HG03066 (cell line): ENCODE measurements at regions not wholly inside any gene's neighbourhood (a gene's known extent, or its start where the extent isn't known, plus 50 kb on each side); places are given as distances from the start of the nearest gene placed in this dataset.

Experiments used
- ATAC-seq: cut with Tn5 transposase; IDR thresholded peaks from one replicate; pipeline ENCODE4 v1.9.1; 2021; ENCODE audit warnings: low read depth; ENCODE audit not compliant: unreplicated experiment

- no peak for ATAC-seq
Observed at GRCh38 chr2:147792966-147793617, 51.7 kb upstream of the ACVR2A start.

GRCh38 chr2:147790580-147790979 lies 54.2 kb upstream of the ACVR2A start:
- no peak for ATAC-seq

- no peak for ATAC-seq
Observed at GRCh38 chr2:147789720-147790119, 55.1 kb upstream of the ACVR2A start.

GRCh38 chr2:147789287-147789686 lies 55.5 kb upstream of the ACVR2A start:
- ATAC-seq = no peak

DNA sequence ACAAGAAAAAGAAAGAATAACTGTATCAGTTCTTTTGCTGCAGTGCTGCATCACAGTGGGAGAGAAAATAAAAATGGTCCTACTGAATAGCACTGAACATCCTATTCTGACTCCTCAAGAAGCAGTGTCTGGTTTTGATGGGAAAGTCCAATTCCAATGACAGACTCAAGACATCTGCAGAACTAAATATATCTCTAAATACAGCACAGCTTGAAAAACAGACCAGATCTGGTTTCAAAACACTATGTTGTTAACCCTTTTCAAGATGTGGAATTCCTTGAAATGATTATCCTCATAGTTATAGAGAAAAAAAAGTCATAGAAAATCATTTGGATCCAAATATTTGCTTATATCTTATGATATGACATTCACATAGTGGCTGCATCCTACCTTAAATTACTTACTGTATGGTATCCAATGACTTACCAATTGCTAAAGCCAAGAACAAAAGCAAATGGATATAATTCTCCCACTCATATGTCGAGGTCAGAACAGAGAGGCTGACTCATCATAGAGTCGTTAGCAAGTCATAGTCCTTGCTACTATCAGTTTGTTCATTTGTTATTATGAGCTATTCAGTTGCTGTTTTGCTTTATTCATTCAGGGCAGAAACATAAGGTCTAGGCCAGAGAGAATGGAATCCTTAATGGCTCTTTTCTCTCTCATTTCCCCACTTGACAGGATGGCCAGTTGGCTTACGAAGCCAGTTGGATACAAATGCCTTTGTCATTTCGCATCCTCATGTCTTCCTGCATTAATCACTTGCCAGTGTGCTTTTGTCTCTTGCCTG lies 62.5 kb upstream of the ACVR2A start:
- no peak for ATAC-seq

GRCh38 chr2:147779440-147779839 lies 65.4 kb upstream of the ACVR2A start:
- ATAC-seq = no peak

DNA sequence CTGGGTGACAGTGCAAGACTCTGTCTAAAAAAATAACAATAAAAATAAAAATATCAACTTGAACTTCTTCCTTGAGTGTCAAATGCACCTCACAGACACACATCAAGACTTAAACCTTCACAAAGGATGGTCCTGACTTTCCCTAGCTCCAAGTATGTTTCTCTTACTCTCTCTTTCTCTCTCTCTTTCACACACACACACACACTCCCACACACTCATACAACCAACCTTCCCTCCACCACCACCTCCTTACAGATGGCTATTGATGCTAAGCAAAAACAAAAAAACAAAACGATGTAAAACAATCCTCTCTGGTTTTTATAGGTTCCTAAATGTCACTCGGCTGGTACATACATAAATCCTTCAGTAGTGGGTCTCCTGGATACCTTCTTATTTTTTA lies 67.4 kb upstream of the ACVR2A start:
- ATAC-seq = no peak

DNA sequence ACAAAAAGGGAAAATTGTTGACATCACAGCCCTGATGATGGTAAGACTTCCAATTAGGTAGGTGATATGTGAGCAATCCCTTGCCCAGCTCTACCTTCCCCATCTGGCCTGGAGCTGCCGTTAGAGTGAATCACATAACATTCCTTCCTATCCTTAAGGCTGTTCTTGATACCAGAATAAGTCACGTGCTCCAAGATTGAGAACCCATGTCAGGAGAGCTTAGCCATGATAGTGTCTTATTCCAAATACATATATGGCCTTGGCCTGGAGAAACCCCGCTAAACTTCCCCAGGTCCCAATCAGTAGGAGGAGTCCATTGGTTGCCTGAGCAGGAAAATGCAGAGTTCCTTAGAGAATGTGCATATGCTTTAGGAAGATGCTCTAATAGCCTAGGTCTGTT lies 70.0 kb upstream of the ACVR2A start:
- ATAC-seq = no peak

GRCh38 chr2:147773479-147773878 lies 71.3 kb upstream of the ACVR2A start:
- no peak for ATAC-seq

GRCh38 chr2:147772781-147773180 lies 72.0 kb upstream of the ACVR2A start:
- no peak for ATAC-seq

- ATAC-seq = no peak
Observed at GRCh38 chr2:147763861-147764260, 81.0 kb upstream of the ACVR2A start.

DNA sequence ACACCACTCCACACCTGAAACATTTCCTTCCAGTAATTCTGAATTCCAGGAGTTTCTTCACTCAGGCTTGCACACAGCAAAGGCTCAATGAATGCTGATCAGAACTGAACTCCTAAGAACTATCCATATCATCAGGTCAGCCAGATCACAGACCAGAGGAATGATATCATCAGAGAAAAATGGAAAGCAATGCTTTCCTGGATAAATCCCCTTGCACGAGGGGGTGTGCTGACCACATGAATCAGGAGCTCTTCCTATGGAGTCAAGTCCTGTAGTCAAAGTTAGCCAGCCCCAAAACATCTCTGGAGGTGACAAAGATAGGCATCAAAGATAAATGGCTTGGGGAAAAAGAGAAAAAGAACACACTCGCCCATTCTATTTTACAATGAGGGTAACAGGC lies 83.8 kb upstream of the ACVR2A start:
- no peak for ATAC-seq

DNA sequence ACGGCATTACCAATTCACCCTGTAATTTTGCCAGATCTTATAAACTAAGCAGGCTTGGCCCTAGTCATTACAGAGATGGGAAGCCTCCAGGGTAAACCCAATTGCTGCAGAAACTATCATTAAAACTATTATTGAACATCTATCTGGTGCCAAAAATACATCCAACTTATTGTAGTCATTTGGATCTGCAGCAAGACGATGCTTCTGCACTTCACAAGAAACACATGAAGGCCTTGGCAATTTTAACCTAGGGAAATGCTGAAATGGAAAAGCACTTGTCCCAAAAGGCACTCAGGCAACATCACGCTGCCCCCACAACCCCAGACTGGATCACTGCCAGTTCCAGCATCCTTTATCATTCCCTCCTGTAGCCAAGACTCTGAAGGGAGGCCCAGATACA lies 85.3 kb upstream of the ACVR2A start:
- no peak for ATAC-seq

DNA sequence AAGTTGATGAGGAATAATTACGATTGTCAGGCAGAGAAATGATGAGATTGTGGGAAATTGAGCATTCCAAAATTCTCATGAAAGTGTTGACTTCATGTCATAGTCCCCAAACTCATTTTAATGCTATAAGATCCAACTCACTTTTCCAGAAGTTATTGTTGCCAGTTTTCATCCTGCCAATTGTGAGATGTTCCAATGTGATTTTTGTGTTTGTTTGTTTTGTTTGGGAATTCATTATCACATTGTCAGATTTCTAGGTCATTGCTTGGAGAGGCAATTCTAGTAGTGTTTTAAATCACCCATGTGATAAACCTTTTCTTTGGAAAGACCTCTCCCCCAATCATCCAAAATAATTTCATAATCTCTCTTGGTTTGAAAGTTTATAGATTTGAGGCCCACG lies 86.0 kb upstream of the ACVR2A start:
- no peak for ATAC-seq

DNA sequence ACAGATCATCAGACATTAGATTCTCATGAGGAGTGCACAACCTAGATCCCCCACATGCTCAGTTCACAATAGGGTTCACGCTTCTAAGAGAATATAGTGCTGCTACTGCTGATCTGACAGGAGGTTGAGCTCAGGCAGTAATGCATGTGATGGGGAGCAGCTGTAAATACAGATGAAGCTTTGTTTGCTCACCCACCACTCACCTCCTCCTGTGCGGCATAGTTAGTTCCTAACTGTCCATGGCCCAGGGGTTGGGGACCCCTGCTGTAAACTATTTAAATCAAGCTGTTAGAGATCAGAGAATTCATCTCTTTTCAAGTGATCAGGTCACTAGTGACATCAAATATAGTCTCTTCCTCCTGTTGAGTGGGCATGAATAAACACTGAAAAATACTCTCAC lies 88.8 kb upstream of the ACVR2A start:
- no peak for ATAC-seq

- ATAC-seq = no peak
Observed at GRCh38 chr2:147740211-147740927, 104.5 kb upstream of the ACVR2A start.

DNA sequence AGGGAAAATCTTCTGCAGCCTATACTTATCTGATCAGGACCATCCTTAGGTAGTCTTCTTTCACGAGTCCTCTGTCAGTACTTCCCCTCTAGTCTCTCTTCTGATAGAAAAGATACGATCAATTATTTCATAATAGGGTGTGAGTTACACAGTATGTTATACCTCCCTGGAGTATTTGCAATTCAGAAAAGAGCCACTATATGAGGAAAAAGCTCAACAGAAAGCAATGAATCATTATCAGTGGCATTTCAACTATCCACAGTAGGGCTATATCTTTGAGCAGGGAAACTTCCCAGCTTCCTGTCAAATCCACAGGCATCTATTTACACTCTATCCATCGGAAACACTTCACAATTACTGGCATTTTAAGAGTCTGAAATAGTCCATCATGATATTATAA lies 105.3 kb upstream of the ACVR2A start:
- ATAC-seq = no peak

DNA sequence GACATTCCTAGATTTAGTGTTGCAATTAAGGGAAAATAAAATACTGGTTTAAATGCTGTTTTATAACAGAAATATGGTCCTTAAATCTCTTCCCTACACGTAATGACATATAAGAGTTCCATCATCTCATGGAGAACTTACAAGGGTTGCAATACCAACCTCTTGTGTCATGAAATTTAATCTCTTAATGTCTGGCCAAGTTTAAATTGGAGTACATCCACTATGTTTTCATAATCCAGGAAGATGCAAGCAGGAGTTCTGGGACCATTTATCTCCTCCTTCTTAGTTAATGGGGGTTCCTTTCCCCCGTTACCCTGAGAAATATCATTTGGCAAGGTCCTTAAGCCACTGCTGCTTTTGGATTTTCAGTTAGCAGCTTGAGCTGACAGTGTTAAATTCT lies 126.0 kb upstream of the ACVR2A start:
- no peak for ATAC-seq

DNA sequence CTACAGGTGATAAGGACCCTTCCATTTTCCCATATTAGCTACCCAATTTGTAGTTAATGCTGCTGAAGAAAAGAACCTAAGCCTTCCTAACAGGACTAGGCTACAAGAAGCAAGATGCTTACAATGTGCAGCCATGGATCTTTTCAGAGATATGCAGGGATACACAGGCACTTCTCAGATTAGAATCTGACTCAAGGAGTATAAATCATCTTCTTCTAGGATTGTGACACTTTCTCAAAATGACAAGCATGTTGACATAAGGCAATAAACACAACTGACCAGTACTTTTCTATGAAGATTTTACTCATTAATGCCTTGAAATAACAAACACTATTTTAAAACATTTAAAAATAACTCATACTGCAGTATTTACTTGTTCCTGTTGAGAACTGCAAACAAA lies 127.9 kb upstream of the ACVR2A start:
- no peak for ATAC-seq

- peak; percentile 73 for ATAC-seq
Observed at GRCh38 chr2:147715807-147716206, 129.0 kb upstream of the ACVR2A start.

DNA sequence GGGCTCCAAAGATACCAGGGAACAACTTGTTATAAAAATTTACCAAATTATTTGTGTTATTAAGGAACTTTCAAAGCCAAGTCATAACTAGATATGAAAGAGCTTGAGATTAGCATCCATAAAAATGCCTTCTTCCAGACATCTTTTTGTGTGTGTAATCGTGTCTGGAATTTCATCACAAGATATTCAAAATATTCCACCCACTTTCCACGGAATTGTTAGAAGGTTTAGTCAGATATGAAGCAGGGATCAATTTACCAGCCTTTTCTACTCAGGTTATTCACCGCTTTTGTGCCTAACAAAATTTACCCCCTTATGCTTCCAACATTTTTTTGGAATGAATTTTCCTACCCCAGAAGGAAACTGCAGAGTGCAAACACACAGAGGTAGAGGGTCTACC lies 130.2 kb upstream of the ACVR2A start:
- ATAC-seq = no peak

GRCh38 chr2:147713349-147713748 lies 131.5 kb upstream of the ACVR2A start:
- no peak for ATAC-seq
